ENCODE measurements at regions not wholly inside any gene's neighbourhood (a gene's known extent, or its start where the extent isn't known, plus 50 kb on each side); places are given as distances from the start of the nearest gene placed in this dataset.

DNA sequence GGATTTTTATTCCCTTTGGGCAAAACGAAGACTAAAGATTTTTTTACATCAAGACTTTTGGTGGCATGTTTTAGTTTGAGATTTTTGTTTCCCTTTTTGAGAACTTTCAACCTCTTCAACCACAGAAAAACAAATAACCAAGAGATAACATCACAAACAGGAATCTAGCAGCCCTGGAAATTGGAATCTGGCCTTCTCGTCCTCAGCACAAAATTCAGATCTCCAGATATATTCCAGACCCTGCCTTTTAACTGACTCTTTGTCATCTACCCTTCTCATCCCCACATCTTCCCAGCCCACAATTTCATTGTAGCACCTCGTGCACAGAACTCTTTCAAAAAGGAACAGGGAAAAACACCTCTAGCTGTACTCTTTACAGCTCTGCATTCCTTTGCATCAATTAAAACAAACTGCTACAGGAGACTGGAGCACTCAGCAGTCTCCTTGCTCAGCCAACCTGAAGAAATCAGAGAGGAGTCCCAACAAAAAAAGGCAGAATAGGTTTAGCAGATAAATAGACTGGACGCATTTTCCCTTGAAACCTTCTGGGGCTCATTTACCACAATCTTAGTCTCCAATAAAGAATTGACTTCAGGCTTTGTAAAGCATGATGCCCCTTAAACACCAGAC is 251.0 kb downstream of the TTLL7 start:
- intact Hi-C loops (cut with DNase I), result no loop called here
- no peak for ATAC-seq
- no peak for DNase-seq (ENCODE audit: missing footprints)

DNA sequence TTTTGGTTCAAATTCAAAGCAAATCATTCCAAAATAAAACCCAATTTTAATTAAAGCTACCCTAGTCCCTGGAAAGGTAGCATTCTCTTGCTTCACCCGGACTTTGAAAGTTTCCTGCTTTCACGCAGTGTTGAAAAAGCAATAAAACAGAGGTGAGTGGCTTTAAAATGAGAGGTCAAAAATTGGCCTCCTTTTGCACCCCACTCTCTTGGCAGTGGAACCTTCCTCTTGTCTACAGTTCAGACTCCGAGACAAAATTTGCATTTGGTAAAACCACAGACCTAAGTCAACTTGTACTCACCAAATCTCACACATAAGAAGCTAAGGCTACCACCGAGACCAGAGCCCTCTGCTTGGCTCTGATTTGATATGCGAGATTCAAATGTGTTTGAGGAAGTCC is 252.7 kb downstream of the TTLL7 start:
- DNase-seq (ENCODE audit: missing footprints), result no peak
- ATAC-seq, result no peak
- intact Hi-C loops (cut with DNase I), result no loop called here

DNA sequence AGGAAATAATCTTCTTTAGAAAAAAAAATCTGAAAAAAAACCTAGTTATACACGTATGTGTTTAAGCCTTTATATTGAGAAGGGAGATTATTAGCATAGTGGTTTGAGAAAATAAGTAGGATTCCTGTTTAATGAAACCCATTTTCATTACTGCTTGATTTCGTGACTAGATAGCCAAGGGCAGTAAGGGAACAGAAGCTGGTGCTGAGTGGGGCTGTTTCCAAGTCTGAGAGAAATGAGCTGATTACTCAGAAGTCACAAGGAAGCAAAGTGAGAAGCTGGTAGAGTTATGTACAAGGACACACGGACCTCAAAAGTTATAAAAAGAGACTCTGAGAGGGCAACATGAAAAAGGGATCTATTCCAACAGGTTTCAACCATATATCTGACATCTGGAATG is 256.5 kb downstream of the TTLL7 start:
- no peak for ATAC-seq
- no peak for DNase-seq (ENCODE audit: missing footprints)
- intact Hi-C loops (cut with DNase I), result no loop called here

DNA sequence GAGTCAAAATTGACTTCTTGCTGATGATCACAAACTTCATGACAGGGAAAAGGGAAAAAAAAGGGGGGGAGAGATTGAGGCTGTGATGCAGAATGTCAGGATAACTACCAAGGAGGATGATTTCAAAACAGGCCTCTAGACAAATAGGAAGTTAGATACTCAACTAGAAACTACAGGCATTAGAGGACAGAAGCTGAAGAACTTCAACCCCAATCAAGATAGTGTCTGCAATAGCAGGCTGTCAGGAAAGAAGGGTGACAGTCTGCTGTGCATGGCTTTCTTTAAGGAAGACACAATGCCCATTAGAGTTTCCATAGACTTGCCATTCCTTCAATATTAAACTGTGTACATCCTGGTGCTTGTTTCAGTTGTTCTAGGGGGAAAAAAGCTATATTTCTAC is 257.2 kb downstream of the TTLL7 start:
- intact Hi-C loops (cut with DNase I), result no loop called here
- DNase-seq (ENCODE audit: missing footprints), result no peak
- no peak for ATAC-seq

DNA sequence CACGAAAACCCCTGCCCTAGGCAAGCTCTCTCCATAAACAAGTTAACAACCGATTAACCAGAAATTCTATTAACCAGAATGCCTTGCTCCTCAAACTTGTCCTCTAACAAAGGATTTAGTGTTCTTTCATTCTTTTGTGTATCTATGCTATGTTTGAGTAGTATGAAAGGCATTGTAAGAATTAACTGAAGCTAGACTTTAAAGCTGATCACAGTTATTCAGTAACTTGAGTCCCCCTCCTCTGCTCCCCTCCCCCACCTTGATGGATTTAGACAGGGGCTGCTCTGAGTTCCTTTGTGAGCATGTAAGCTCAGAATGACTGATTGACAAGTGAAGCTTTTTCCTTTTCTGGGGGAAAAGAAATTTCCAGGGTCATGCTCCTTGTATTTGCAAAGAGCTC is 257.6 kb downstream of the TTLL7 start:
- intact Hi-C loops (cut with DNase I), result no loop called here
- no peak for DNase-seq (ENCODE audit: missing footprints)

DNA sequence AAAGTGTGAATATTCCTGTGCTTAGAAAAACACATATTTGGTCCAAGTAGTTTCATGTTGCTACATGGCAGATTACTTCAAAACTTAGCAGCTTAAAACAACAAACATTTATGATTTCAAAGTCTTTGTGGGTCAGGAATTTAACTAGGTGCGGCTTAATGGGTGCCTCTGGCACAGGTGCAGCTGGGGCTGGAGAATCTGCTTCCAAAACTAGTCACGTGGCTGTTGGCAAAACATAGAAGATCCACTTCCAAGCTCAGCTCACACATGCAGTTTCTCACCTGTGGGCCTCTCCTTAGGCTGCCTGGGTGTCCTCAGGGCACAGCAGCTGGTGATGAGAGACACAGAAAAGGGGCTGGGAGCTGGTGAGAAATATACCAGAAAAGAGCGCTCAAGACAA is 263.4 kb downstream of the TTLL7 start:
- ATAC-seq (no peak), DNase-seq (ENCODE audit: missing footprints) (no peak)
- intact Hi-C loops (cut with DNase I), result no loop called here

More for the DNA sequence above, 257.6 kb downstream of the TTLL7 start:
- no peak for ATAC-seq

DNA sequence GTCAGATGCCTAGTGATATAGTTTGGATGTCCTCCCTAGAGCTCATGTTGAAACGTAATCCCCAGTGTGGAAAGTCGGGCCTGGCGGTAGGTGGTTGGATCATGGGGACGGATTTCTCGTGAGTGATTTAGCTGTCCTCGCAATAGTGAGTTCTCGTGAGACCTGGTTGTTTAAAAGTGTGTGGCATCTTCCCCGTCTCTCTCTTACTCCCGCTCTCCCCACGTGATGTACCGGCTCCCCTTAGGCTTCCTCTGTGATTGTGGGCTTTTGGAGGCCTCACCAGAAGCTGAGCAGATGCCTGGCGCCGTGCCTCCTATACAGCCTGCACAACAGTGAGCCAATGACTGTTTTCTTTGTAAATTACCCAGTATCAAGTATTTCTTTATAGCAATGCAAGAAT is 264.5 kb downstream of the TTLL7 start:
- ATAC-seq (no peak), DNase-seq (ENCODE audit: missing footprints) (no peak)
- intact Hi-C loops (cut with DNase I), result no loop called here

DNA sequence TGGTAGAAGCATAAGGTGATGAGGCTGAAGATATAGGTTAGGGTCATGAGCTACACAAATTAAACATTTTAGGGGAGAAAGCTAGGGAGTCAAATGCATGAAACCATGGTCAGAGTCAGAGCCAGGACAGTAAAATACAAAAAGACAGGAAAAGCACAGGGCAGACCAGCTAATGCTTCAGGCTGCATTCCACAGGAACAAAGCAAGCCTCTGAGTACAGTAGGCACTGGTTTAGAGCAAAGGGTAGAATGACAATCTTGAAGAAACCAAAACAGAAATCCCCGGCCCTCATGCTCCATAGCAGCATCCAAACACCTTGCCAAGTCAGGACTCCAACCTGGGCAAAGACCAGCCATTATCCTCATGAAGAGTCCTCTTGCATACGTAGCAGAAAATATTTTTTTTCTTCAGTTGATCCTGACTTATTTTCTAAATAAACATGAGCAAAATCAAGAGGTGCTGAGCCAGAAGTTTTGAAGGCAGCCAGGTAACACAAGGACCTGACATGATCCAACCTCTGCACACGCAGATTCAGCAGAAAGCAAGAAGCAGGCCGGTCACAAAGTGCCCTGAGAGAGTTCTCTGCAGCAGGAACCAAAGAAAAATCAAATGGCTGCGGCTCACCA is 273.1 kb downstream of the TTLL7 start:
- intact Hi-C loops (cut with DNase I), result no loop called here
- ATAC-seq (no peak), DNase-seq (ENCODE audit: missing footprints) (no peak)

DNA sequence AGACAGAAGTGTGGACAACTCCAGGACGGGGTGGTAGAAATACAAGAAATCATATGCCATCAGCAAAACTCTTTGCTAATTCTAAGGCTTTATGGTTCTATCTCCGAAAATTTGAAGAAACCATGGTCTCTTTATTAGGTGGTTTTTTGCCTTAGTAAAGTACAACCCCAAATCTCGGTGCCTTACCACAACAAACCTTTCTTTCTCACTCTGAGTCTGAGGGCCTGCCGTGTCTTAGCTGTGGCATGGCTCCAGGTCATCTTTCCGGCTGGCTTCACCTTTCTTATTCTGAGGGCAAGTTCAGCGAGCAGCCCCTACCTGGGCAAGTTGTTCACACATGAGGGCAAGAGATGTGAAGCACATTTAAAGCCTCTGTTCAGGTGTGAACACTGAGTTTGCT is 280.6 kb downstream of the TTLL7 start:
- DNase-seq (ENCODE audit: missing footprints), result no peak
- intact Hi-C loops (cut with DNase I), result no loop called here
- no peak for ATAC-seq

DNA sequence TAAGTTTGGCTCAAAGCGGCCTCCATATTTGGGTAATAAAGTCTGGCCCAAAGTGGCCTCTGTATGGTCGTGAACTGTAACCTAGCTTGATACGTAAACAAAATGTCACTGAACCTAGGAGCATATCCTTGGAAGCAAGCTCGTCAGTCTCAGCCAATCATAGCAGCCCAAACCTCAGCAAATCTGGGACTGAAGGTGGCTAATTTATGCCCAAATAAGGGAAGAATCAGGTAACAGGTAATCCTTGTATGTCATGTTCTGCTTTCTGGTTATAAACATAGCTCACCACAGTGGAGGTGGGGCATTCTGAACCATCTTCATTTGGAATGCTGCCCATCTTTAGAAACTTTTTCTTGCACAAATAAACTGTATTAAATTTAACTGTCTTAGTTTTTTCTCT is 281.1 kb downstream of the TTLL7 start:
- intact Hi-C loops (cut with DNase I), result no loop called here
- ATAC-seq, result no peak
- DNase-seq (ENCODE audit: missing footprints), result no peak

- ATAC-seq (no peak), DNase-seq (ENCODE audit: missing footprints) (no peak)
- intact Hi-C loops (cut with DNase I), result no loop called here
Measured at GRCh38 chr1:83716641-83717040, 282.3 kb downstream of the TTLL7 start.

DNA sequence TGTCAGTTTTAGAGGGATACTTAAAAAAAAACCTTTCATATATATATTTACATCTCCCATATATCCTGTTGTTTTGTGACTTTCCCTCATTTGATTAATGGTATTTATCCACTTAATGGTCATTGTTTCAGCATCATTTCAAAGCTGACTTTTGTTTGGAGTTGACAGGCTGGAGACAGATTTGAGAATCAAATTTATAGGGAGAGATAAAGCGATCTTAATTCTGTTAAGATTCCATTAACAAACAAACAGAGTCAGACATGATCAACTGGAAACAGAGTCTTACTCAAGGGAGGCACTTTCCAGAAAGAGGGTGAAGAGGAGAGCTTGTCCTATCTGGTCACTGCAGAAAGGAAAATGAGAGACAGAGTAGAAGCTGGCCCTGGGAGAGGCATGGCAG is 283.4 kb downstream of the TTLL7 start:
- ATAC-seq (no peak), DNase-seq (ENCODE audit: missing footprints) (no peak)
- intact Hi-C loops (cut with DNase I), result no loop called here

DNA sequence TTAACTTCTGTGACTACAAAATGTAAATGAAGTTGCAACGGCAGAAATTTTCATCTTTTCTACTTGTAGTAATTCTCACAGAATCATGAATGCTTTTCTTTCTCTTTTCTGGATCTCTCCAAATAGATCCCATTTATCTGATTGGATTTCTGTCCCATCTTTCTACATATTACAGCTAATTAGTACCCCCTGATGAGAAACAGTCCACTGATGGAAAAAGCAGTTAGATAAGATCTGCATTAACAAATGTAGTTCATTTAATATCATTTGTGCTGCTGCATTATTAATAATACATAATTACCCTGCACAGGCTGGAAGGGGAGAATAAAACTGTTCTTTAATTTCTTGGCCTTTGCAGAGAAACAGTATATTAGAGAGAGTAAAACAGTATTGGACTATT is 289.3 kb downstream of the TTLL7 start:
- no peak for ATAC-seq
- no peak for DNase-seq (ENCODE audit: missing footprints)
- intact Hi-C loops (cut with DNase I), result no loop called here

DNA sequence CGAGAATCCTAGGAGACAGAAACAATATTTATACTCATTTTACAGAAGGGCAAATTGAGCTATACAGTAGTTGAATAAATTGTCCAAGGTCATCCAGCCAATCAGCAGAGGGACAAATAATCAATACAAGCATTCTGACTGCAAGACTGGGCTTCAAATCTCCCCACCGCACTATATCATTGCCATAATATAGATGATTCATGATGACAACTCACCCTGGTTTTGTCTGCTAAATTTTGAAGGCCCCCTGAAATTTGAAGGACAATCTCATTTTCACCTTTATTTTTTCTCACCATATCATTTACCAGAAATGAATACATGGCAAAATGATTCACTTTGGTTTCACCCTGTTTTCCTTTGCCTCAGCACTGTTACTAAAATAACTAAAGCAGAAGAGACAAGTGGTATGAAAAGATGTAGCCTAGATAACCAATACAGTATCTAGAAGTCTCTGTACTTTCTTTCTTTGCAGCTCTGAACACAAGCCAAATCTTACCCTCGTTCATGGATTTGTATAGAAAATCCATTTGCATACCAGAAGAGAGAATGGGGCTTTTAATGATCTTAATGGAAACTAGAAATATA is 292.5 kb downstream of the TTLL7 start:
- intact Hi-C loops (cut with DNase I), result no loop called here
- ATAC-seq (no peak), DNase-seq (ENCODE audit: missing footprints) (no peak)

DNA sequence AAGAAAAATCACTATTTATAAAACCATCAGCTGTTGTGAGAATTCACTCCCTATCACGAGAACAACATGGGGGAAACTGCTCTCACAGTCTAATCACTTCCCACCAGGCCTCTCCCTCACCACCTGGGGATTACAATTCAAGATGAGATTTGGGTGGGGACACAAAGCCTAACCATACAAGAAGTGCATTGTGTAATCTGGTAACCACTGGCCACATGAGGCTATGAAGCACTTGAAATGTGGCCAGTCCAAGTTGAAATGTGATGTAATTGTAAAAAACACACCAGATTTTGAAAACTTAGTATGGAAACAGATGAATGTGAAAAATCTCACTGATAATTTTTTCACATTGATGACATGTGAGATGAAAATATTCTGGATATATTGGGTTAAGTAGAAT is 293.8 kb downstream of the TTLL7 start:
- intact Hi-C loops (cut with DNase I), result no loop called here
- DNase-seq (ENCODE audit: missing footprints) (no peak), ATAC-seq (no peak)

DNA sequence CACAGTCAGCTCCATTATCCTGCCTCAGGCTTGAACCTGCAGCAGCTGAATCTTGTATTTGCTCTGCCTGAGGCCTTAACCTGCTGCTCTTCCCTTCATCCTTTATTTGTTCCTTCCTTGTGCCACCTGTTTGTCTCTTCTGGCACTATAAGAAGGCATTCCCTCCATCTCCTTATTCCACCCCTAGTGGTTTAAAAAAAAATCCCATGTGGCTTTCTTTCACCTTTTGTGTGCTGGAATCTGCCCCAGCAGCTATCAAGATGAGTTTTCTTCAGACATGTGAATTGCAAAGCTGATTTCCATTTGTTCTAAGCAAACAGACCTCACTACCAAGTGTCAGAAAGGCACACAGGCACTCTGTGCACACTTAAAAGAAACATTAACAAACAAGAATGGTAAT is 294.6 kb downstream of the TTLL7 start:
- intact Hi-C loops (cut with DNase I), result no loop called here
- no peak for ATAC-seq

GRCh38 chr1:83702356-83702755 is 296.6 kb downstream of the TTLL7 start:
- DNase-seq (ENCODE audit: missing footprints) (no peak), ATAC-seq (no peak)
- intact Hi-C loops (cut with DNase I), result no loop called here

More for the DNA sequence above, 294.6 kb downstream of the TTLL7 start:
- no peak for DNase-seq (ENCODE audit: missing footprints)

- ATAC-seq (no peak), DNase-seq (ENCODE audit: missing footprints) (no peak)
- intact Hi-C loops (cut with DNase I), result no loop called here
Measured at GRCh38 chr1:83701355-83701754, 297.6 kb downstream of the TTLL7 start.

- DNase-seq (ENCODE audit: missing footprints), result no peak
- ATAC-seq, result no peak
- intact Hi-C loops (cut with DNase I), result no loop called here
Measured at GRCh38 chr1:83698644-83699043, 300.3 kb downstream of the TTLL7 start.

DNA sequence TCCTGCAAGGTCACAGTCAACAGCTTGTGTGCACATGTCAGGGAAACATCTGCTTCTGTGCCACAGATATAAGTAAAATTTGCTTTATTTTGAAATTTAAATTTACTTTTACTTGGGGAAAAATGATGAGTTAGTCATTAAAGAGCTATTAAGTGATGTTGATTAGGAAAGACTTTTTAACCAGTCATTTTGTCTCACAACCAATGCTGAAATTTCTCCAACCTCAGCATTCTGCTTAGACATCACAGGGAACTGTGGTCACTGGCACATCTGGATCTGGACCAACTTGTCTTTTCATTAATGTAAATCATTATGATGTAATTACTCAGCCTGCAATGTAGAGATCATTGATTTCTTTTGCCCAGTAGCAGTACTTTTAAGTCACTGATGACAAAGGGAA is 301.0 kb downstream of the TTLL7 start:
- ATAC-seq (no peak), DNase-seq (ENCODE audit: missing footprints) (no peak)
- intact Hi-C loops (cut with DNase I), result no loop called here

DNA sequence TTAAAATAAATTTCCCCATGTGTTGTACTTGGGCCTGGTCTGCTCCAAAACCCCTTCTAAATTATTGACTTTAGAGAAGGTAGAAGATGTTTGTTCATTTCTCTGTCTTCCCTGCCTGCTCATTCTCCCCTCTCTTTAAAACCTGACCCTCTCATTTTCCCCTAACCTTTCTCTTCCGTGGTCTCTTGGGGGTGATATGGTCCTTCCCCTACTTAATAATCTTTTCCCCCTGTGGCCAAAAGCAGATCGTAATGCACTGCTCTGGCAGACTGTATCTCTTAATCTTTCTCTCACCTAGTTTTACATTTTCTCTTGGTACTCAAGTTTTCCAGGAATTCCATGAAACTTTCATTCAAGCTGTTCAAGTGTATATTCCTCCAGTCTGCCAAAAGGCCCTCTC is 301.7 kb downstream of the TTLL7 start:
- intact Hi-C loops (cut with DNase I), result no loop called here
- ATAC-seq (no peak), DNase-seq (ENCODE audit: missing footprints) (no peak)

Data from Right ventricle myocardium inferior (tissue), 1 donor.